Transverse colon (tissue), 1 donor: ENCODE measurements at regions not wholly inside any gene's neighbourhood (a gene's known extent, or its start where the extent isn't known, plus 50 kb on each side); places are given as distances from the start of the nearest gene placed in this dataset.

Experiments used
- EP300 ChIP-seq: sonication (generic); formaldehyde crosslinking; IDR thresholded peaks from one replicate; pipeline ENCODE4 v1.6.1; 2017; ENCODE audit warnings: antibody characterized with exemption, low read depth
- POLR2A ChIP-seq: fragments of 450-650 bp; IDR thresholded peaks from one replicate; pipeline ENCODE4 v1.6.1; 2016; ENCODE audit warnings: antibody characterized with exemption, mild to moderate bottlenecking, moderate library complexity

GRCh38 chr11:106177311-106177710 lies 99.8 kb downstream of the AASDHPPT start:
- TF ChIP-seq EP300 (no peak), POLR2A (no peak)
